ENCODE measurements at regions not wholly inside any gene's neighbourhood (a gene's known extent, or its start where the extent isn't known, plus 50 kb on each side); places are given as distances from the start of the nearest gene placed in this dataset.

GRCh38 chr20:24149881-24150307, 161.3 kb upstream of the GGTLC1 start:
- no peak for DNase-seq
- H3K4me2 ChIP-seq = no peak overlapping the region
- H3K4me1 ChIP-seq (replicated peaks; ENCODE audit: insufficient read depth) = peaks cover 20% of the 10 kb centered on the region
- TF ChIP-seq CTCF (conservative IDR thresholded peaks at IDR 0.05) (no peak), EZH2 (IDR thresholded peaks at IDR 0.05; ENCODE audit: low read depth) (no peak)
- no peaks in the 10 kb centered on the region for H3K9me2 ChIP-seq (ENCODE audit: insufficient read depth)
- no peaks in the 10 kb centered on the region for H3K27me3 ChIP-seq (ENCODE audit: insufficient read depth, low read depth)
- H3K27ac ChIP-seq = no peak overlapping the region
- no TSS peak for BruUV-seq (replicated peaks)
- H4K20me1 ChIP-seq (ENCODE audit: insufficient read depth) = no peaks in the 10 kb centered on the region
- intact Hi-C loops (cut with micrococcal nuclease; ENCODE audit: unreplicated experiment) = no loop called here
- H3K4me3 ChIP-seq = no peak overlapping the region
- POLR2A ChIA-PET (ENCODE audit: unreplicated experiment) = interaction anchor here (0.5 kb wide), 1 partner anchor 1105 kb away, joined by 9 read pairs; no protein-coding TSS in a partner anchor
- CTCF ChIA-PET = no interaction called here
- no peak overlapping the region for H2AFZ ChIP-seq
- no peaks in the 10 kb centered on the region for H3K79me2 ChIP-seq (ENCODE audit: low read depth)
- 0 out of 2 replicates have a peak, but pooled peaks cover 8% of the 10 kb centered on the region for H3F3A ChIP-seq (ENCODE audit: insufficient read depth, low read depth)
- no peaks in the 10 kb centered on the region for H3K36me3 ChIP-seq (ENCODE audit: low read depth)
- no peaks in the 10 kb centered on the region for H3K9me3 ChIP-seq (ENCODE audit: insufficient read depth, low read depth)

- H3K9me2 ChIP-seq (ENCODE audit: insufficient read depth) = no peaks in the 10 kb centered on the region
- H3K79me2 ChIP-seq (ENCODE audit: low read depth) = no peaks in the 10 kb centered on the region
- no peaks in the 10 kb centered on the region for H3K27me3 ChIP-seq (ENCODE audit: insufficient read depth, low read depth)
- H2AFZ ChIP-seq = no peak overlapping the region
- POLR2A ChIA-PET (ENCODE audit: unreplicated experiment) = interaction anchor here (0.5 kb wide), 1 partner anchor 1106 kb away, joined by 9 read pairs; no protein-coding TSS in a partner anchor
- CTCF ChIA-PET = no interaction called here
- intact Hi-C loops (cut with micrococcal nuclease; ENCODE audit: unreplicated experiment) = no loop called here
- no TSS peak for BruUV-seq (replicated peaks)
- 0 out of 2 replicates have a peak, but pooled peaks cover 8% of the 10 kb centered on the region for H3F3A ChIP-seq (ENCODE audit: insufficient read depth, low read depth)
- no peaks in the 10 kb centered on the region for H3K36me3 ChIP-seq (ENCODE audit: low read depth)
- peaks cover 20% of the 10 kb centered on the region for H3K4me1 ChIP-seq (replicated peaks; ENCODE audit: insufficient read depth)
- H3K4me3 ChIP-seq = no peak overlapping the region
- H3K27ac ChIP-seq = no peak overlapping the region
- no peaks in the 10 kb centered on the region for H4K20me1 ChIP-seq (ENCODE audit: insufficient read depth)
- TF ChIP-seq CTCF (conservative IDR thresholded peaks at IDR 0.05) (no peak), EZH2 (IDR thresholded peaks at IDR 0.05; ENCODE audit: low read depth) (no peak)
- H3K9me3 ChIP-seq (ENCODE audit: insufficient read depth, low read depth) = no peaks in the 10 kb centered on the region
- no peak overlapping the region for H3K4me2 ChIP-seq
- DNase-seq = no peak
Observed at GRCh38 chr20:24149175-24149574, 160.6 kb upstream of the GGTLC1 start.

GRCh38 chr20:24148372-24148771, 159.8 kb upstream of the GGTLC1 start:
- no peak overlapping the region for H3K4me2 ChIP-seq
- ChIA-PET CTCF (no interaction called here), POLR2A (ENCODE audit: unreplicated experiment) (no interaction called here)
- no peaks in the 10 kb centered on the region for H4K20me1 ChIP-seq (ENCODE audit: insufficient read depth)
- TF ChIP-seq CTCF (conservative IDR thresholded peaks at IDR 0.05) (no peak), EZH2 (IDR thresholded peaks at IDR 0.05; ENCODE audit: low read depth) (no peak)
- no peak overlapping the region for H2AFZ ChIP-seq
- H3K9me2 ChIP-seq (ENCODE audit: insufficient read depth) = no peaks in the 10 kb centered on the region
- no peak for DNase-seq
- H3K27me3 ChIP-seq (ENCODE audit: insufficient read depth, low read depth) = no peaks in the 10 kb centered on the region
- no peaks in the 10 kb centered on the region for H3K36me3 ChIP-seq (ENCODE audit: low read depth)
- intact Hi-C loops (cut with micrococcal nuclease; ENCODE audit: unreplicated experiment) = no loop called here
- no peaks in the 10 kb centered on the region for H3K79me2 ChIP-seq (ENCODE audit: low read depth)
- H3K4me3 ChIP-seq = no peak overlapping the region
- H3K4me1 ChIP-seq (replicated peaks; ENCODE audit: insufficient read depth) = peaks cover 20% of the 10 kb centered on the region
- BruUV-seq (replicated peaks) = no TSS peak
- no peak overlapping the region for H3K27ac ChIP-seq
- H3K9me3 ChIP-seq (ENCODE audit: insufficient read depth, low read depth) = no peaks in the 10 kb centered on the region
- H3F3A ChIP-seq (ENCODE audit: insufficient read depth, low read depth) = 0 out of 2 replicates have a peak, but pooled peaks cover 8% of the 10 kb centered on the region
